GDM1 (cell line): ENCODE measurements at regions not wholly inside any gene's neighbourhood (a gene's known extent, or its start where the extent isn't known, plus 50 kb on each side); places are given as distances from the start of the nearest gene placed in this dataset.

Source experiments
- DNase-seq: peaks from one replicate; lab custom pipeline; 2025; lab: John Stamatoyannopoulos, UW

GRCh38 chr16:85390511-85391174 lies 222.5 kb upstream of the GSE1 start:
- DNase-seq = no peak

- DNase-seq = no peak
These were observed 221.9 kb upstream of the GSE1 start for GRCh38 chr16:85391175-85391707.

GRCh38 chr16:85391769-85392583 lies 221.1 kb upstream of the GSE1 start:
- DNase-seq = no peak

- no peak for DNase-seq
These were observed 220.1 kb upstream of the GSE1 start for GRCh38 chr16:85392756-85393673.

- no peak for DNase-seq
These were observed 219.3 kb upstream of the GSE1 start for GRCh38 chr16:85393674-85394451.

GRCh38 chr16:85394456-85395206 lies 218.5 kb upstream of the GSE1 start:
- no peak for DNase-seq

GRCh38 chr16:85395207-85395912 lies 217.8 kb upstream of the GSE1 start:
- DNase-seq = peak; percentile 40

- no peak for DNase-seq
These were observed 216.9 kb upstream of the GSE1 start for GRCh38 chr16:85395913-85396878.

GRCh38 chr16:85396879-85397871 lies 215.9 kb upstream of the GSE1 start:
- DNase-seq = no peak

GRCh38 chr16:85398050-85398451 lies 215.1 kb upstream of the GSE1 start:
- no peak for DNase-seq

GRCh38 chr16:85398688-85399582 lies 214.2 kb upstream of the GSE1 start:
- DNase-seq = no peak

- no peak for DNase-seq
These were observed 213.4 kb upstream of the GSE1 start for GRCh38 chr16:85399583-85400284.

GRCh38 chr16:85400305-85401205 lies 212.6 kb upstream of the GSE1 start:
- DNase-seq = no peak

- DNase-seq = no peak
These were observed 211.7 kb upstream of the GSE1 start for GRCh38 chr16:85401370-85401916.
